Small intestine (tissue), 7 donors: ENCODE measurements at regions not wholly inside any gene's neighbourhood (a gene's known extent, or its start where the extent isn't known, plus 50 kb on each side); places are given as distances from the start of the nearest gene placed in this dataset.
A peak's percentile ranks its signal among the peaks of the same experiment; 100 is the strongest.

Experiments used
- DNase-seq, 2 donors: peaks; one replicate each; pipeline versions ENCODE4 v3.0.0 to v3.0.0-alpha.2; 2013
- FAIRE-seq: peaks from 2 replicates; lab custom pipeline; 2012; peaks lifted over from hg19 to GRCh38; lab: Jason Lieb, UNC
- H3K27ac ChIP-seq, 3 donors: one replicate each; pipeline ENCODE4 v1.5.1; 2013; ENCODE audit warnings: low read length in 2 of 3, mild to moderate bottlenecking in 2 of 3, control low read depth in 1 of 3, inconsistent platforms in 1 of 3, low read depth in 1 of 3, moderate library complexity in 1 of 3
- H3K27me3 ChIP-seq, 3 donors: one replicate each; pipeline ENCODE4 v1.6.1; 2013; ENCODE audit warnings: low read length in 3 of 3, inconsistent platforms in 1 of 3; ENCODE audit not compliant: control insufficient read depth in 3 of 3, insufficient read depth in 3 of 3
- H3K36me3 ChIP-seq, 3 donors: one replicate each; pipeline ENCODE4 v1.6.1; 2013; ENCODE audit warnings: low read length in 3 of 3, inconsistent platforms in 1 of 3, low read depth in 1 of 3, mild to moderate bottlenecking in 1 of 3, moderate library complexity in 1 of 3; ENCODE audit not compliant: control insufficient read depth in 3 of 3, insufficient read depth in 2 of 3
- H3K4me1 ChIP-seq, 3 donors: one replicate each; pipeline ENCODE4 v1.6.1; 2013; ENCODE audit warnings: low read length in 2 of 3, inconsistent platforms in 1 of 3, low read depth in 1 of 3, mild to moderate bottlenecking in 1 of 3, moderate library complexity in 1 of 3; ENCODE audit not compliant: control insufficient read depth in 3 of 3, insufficient read depth in 2 of 3
- H3K4me3 ChIP-seq, 3 donors: one replicate each; pipeline ENCODE4 v1.5.1; 2013; ENCODE audit warnings: low read length in 3 of 3, control low read depth in 1 of 3, inconsistent platforms in 1 of 3, low read depth in 1 of 3, mild to moderate bottlenecking in 1 of 3, moderate library complexity in 1 of 3
- H3K9me3 ChIP-seq, 2 donors: one replicate each; pipeline ENCODE4 v1.6.1; 2013; ENCODE audit warnings: low read depth in 1 of 2, low read length in 1 of 2; ENCODE audit not compliant: control insufficient read depth in 2 of 2, insufficient read depth in 1 of 2
- WGBS, 3 donors: extraction: QIAGEN DNeasy Blood & Tissue Kit; methylation state at CpG; one replicate each; pipeline ENCODE4 v1.1.7; 2013; 5-methylcytosine and 5-hydroxymethylcytosine counted together
- donor health status: healthy with polysubstance abuse.
- donor health status: control.
- donor health status: control.
- donor health status: Bipolar disorder and iron deficiency.
- donor health status: healthy.

DNA sequence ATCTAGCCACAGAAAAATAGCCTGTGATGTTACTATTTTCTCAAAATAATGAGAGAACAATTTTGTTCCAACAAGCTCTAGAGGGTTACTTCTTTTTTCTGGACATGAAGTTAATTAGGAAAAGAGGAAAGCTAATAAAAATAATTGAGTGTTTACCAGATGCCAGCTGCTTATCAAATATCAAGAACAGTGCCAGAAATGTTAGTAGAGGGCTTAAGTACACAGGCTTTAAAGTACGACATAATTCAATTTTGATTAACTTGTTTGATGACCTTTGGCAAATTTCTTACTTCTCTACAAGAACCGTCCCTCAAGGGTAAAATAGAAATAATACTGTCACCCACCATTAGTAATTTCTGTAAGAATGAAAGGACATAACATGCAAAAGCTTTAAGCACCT lies 977.0 kb downstream of the FSTL5 start:
- WGBS, 3 donors: 17 to 42% (median 29%) methylated on average over 2 of the region's 2 CpGs
- no peak overlapping the region for H3K4me3 ChIP-seq
- H3K4me1 ChIP-seq: peaks cover 0 to 3% (median 0%) of the 10 kb centered on the region in 3 donors
- H3K36me3 ChIP-seq: no peaks in the 10 kb centered on the region
- H3K27ac ChIP-seq: no peak overlapping the region
- DNase-seq (no peak), FAIRE-seq (no peak)
- H3K9me3 ChIP-seq: no peaks in the 10 kb centered on the region
- H3K27me3 ChIP-seq: no peaks in the 10 kb centered on the region

DNA sequence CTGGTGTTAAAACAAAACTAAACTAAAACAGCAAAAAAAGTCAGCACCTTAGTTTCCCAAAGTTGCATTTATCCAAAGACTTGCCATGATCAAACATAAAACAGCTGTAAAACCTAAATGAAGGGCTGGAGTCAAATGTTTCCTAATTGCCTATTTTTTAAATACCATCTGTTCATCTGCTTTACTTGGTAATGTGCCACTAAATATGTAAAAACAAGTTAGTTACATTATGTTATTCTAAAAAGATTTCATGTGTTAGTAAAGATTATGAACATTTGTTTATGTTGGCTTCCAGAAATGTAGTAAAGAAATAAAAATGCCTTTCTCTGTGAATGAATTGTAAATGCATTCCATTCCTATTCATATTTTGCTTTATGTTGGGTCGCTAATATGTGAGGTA lies 977.8 kb downstream of the FSTL5 start:
- FAIRE-seq: no peak
- 45 to 85% (median 71%) methylated on average over 1 of the region's 1 CpG for WGBS, 3 donors
- no peaks in the 10 kb centered on the region for H3K9me3 ChIP-seq
- no peaks in the 10 kb centered on the region for H3K36me3 ChIP-seq
- H3K27ac ChIP-seq: no peak overlapping the region
- no peak overlapping the region for H3K4me3 ChIP-seq
- DNase-seq: no peak
- peaks cover 0 to 3% (median 0%) of the 10 kb centered on the region in 3 donors for H3K4me1 ChIP-seq
- no peaks in the 10 kb centered on the region for H3K27me3 ChIP-seq

DNA sequence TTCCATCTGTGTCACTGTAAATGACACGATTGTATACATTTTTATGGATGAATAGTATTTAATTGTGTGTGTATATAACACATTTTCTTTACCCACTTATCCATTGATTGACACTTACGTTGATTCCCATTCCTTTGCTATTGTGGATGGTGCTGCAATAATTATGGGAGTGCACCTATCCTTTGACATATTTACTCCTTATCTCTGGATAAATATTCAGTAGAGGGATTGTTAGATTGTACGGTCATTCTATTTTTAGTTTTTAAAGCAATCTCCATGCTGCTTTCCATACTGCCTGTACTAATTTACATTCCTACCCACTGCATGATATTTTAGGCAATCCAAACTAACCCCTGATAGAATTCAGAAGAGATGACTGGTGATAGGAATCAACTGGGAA lies 980.1 kb downstream of the FSTL5 start:
- Histone ChIP-seq H3K27me3 (no peaks in the 10 kb centered on the region), H3K4me1 (peaks cover 0 to 3% (median 0%) of the 10 kb centered on the region in 3 donors), H3K9me3 (no peaks in the 10 kb centered on the region), H3K27ac (no peak overlapping the region), H3K4me3 (no peak overlapping the region), H3K36me3 (no peaks in the 10 kb centered on the region)
- WGBS, 3 donors: 23 to 62% (median 36%) methylated on average over 3 of the region's 3 CpGs
- no peak for FAIRE-seq
- peak in 1 of 2 donors; percentile 10 for DNase-seq

DNA sequence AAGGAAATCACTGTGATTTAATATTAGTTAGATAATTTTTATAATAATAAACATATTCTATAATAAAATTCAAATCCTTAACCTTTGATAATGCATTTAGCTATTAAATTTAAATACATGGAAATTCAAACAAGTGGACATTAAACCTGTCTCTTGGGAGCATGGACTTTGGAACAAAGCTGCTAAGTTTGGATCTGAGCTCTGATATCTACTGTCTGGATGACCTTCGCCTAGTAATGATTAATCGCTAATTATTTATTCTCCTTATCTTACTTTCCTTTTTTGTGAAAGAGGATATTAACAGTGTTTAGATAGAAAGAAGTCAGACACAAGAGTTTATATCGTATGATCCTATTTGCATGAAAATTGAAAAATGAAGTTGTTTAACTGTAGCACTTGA lies 980.9 kb downstream of the FSTL5 start:
- peak; percentile 15 for FAIRE-seq
- no peak overlapping the region for H3K27ac ChIP-seq
- H3K9me3 ChIP-seq: no peaks in the 10 kb centered on the region
- H3K4me3 ChIP-seq: no peak overlapping the region
- no peaks in the 10 kb centered on the region for H3K27me3 ChIP-seq
- DNase-seq: peak; percentile 46 to 83
- H3K36me3 ChIP-seq: no peaks in the 10 kb centered on the region
- peaks cover 0 to 3% (median 0%) of the 10 kb centered on the region in 3 donors for H3K4me1 ChIP-seq
- 10 to 56% (median 27%) methylated on average over 3 of the region's 3 CpGs for WGBS, 3 donors

DNA sequence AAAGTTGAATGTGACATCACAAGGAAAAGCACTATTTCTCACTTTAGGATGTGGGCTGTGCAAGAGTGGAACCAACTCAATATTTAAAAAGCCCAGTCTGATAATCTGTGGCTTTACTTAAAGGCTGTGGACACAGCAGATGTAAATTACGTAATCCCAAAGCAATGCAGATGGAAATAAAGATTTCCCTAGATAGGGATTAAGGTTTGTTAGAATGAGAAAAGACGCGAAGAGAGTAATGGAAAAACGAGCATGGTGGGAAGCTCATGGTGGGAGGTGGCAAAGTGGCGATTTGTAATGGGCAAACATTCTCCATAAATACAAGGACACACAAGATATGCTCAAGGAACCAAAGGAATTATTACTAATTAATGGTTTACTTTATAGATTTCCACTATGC lies 985.5 kb downstream of the FSTL5 start:
- H3K36me3 ChIP-seq: no peaks in the 10 kb centered on the region
- FAIRE-seq (no peak), DNase-seq (no peak)
- H3K9me3 ChIP-seq: peaks cover 0 to 3% of the 10 kb centered on the region in 2 donors
- 79 to 90% (median 85%) methylated on average over 5 of the region's 5 CpGs for WGBS, 3 donors
- no peak overlapping the region for H3K4me3 ChIP-seq
- H3K27ac ChIP-seq: no peak overlapping the region
- H3K4me1 ChIP-seq: peaks cover 0 to under 1% (median 0%) of the 10 kb centered on the region in 3 donors
- no peaks in the 10 kb centered on the region for H3K27me3 ChIP-seq

DNA sequence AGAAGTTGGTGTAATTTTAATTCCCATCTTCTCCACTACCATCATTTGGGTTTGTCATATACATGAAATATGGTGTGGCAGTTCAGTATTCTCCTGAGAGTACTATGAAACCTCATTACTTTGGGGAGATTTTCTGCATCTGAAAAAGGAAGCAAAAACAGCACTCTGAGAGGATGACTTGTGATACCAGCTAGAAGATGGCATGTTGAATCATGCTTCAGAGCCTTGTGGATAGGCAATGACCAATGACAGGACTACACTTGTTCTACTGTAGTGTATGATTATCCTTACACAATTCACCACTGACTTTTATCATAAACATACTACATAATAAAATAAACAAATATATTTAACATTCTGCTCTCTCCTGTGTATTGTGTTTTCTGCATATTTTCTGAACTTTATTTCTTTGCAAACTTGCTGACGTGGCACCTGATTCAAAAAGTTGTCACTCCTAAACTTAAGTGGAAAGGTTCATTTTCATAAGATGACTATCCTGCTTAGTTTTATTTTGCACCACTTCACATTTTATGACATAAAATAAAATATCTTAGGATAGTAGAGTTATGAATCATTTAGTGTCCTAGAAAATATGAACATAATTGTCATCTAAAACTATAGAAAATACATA lies 991.3 kb downstream of the FSTL5 start:
- Histone ChIP-seq H3K27me3 (no peaks in the 10 kb centered on the region), H3K9me3 (peaks cover 0 to 3% of the 10 kb centered on the region in 2 donors), H3K4me1 (no peaks in the 10 kb centered on the region), H3K36me3 (no peaks in the 10 kb centered on the region), H3K27ac (no peak overlapping the region), H3K4me3 (no peak overlapping the region)
- DNase-seq (no peak), FAIRE-seq (no peak)
- 84 to 89% (median 88%) methylated on average over 1 of the region's 1 CpG for WGBS, 3 donors

DNA sequence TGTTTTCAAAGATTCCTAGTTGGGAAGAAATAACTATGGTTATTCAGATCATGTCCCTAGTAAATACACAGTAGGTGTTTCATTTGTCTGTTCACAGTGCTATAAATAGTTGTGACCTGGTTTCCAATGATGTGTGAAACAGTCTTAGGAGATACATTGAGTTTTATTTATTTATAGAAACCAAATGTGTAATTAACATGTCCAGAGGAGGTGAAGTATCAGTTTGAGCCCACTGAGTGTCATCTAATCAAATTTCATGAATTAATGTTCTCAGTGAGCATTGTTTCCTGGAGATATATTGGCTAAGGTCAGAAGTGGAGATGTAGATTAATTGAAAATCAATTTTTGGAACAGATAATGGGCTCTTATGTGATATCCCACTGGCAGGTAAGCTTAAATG lies 996.3 kb downstream of the FSTL5 start:
- Histone ChIP-seq H3K36me3 (no peaks in the 10 kb centered on the region), H3K27ac (no peak overlapping the region), H3K27me3 (no peaks in the 10 kb centered on the region), H3K9me3 (no peaks in the 10 kb centered on the region), H3K4me3 (no peak overlapping the region), H3K4me1 (no peaks in the 10 kb centered on the region)
- FAIRE-seq (no peak), DNase-seq (no peak)

DNA sequence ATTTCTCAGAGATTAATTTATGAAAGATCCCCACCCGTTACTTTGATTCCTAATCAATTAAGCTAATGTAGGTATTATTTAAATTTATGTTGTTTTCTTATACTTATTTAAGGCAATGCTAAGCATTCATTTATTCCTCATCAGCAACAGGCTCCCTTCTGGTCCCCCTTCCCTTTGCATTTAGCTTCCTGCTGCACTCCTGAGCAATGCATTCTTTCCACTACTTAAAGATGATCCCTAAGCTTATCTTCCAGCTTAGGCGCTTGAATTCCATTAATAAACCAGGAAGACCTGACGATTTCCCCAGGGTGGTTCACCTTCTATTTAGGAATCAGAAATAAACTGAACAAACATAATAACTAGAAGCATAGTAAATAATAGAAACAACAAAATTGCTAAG lies 1003.1 kb downstream of the FSTL5 start:
- no peaks in the 10 kb centered on the region for H3K4me1 ChIP-seq
- no peaks in the 10 kb centered on the region for H3K9me3 ChIP-seq
- H3K4me3 ChIP-seq: no peak overlapping the region
- H3K36me3 ChIP-seq: no peaks in the 10 kb centered on the region
- FAIRE-seq: no peak
- H3K27me3 ChIP-seq: no peaks in the 10 kb centered on the region
- 48 to 56% (median 54%) methylated on average over 3 of the region's 3 CpGs for WGBS, 3 donors
- H3K27ac ChIP-seq: no peak overlapping the region
- no peak for DNase-seq

DNA sequence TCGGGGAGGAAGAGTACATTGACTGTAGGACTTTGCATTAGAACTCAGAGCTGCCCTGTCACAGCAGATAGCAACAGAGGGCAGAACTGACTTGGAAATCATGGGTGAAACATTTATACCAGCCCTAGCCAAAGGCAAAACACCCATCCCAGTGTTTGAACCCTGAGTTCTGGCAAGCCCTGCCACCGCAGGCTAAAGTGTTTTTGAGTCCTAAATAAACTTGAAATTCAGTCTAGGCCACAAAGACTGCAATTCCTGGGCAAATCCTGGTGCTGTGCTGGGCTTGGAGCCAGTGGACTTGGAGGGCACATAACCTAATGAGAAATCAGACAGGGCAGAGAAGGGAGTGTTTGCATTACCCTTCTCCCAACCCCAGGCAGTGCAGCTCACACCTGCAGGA lies 1015.7 kb downstream of the FSTL5 start:
- Histone ChIP-seq H3K4me3 (no peak overlapping the region), H3K27ac (no peak overlapping the region), H3K9me3 (peaks cover 0 to 9% of the 10 kb centered on the region in 2 donors), H3K4me1 (peaks cover 0 to 3% (median 0%) of the 10 kb centered on the region in 3 donors), H3K27me3 (no peaks in the 10 kb centered on the region), H3K36me3 (no peaks in the 10 kb centered on the region)
- no peak for FAIRE-seq
- DNase-seq: peak; percentile 10 to 19
- 23 to 57% (median 32%) methylated on average over 2 of the region's 2 CpGs for WGBS, 3 donors
